K562 (cell line): ENCODE measurements at regions not wholly inside any gene's neighbourhood (a gene's known extent, or its start where the extent isn't known, plus 50 kb on each side); places are given as distances from the start of the nearest gene placed in this dataset.

Source experiments
- CHD2 ChIP-seq: IDR thresholded peaks from 2 replicates; pipeline ENCODE4 v1.6.1; 2011; ENCODE audit warnings: low read depth, low read length
- CTCF ChIP-seq, 3 experiments: IDR thresholded peaks in 2 of 3; conservative IDR thresholded peaks in 1 of 3; 2 replicates each; pipeline ENCODE4 v1.5.1; 2011 to 2012; ENCODE audit warnings: low read length in 3 of 3, mild to moderate bottlenecking in 3 of 3, control low read depth in 2 of 3, improper control_type of control experiment in 1 of 3, inconsistent platforms in 1 of 3, low read depth in 1 of 3, mixed read lengths in 1 of 3, moderate library complexity in 1 of 3; ENCODE audit not compliant: insufficient read depth in 2 of 3
- FIP1L1 ChIP-seq: fragments of 200-400 bp; formaldehyde crosslinking; IDR thresholded peaks from 2 replicates; pipeline ENCODE4 v1.6.1; 2018; ENCODE audit warnings: mild to moderate bottlenecking, low read depth, low read length; ENCODE audit not compliant: poor library complexity, severe bottlenecking
- GABPA ChIP-seq: fragments of 200-800 bp; sonication (Bioruptor generic); conservative IDR thresholded peaks from 2 replicates; pipeline ENCODE4 v1.6.1; 2016; ENCODE audit warnings: low read depth, missing genetic modification characterization, missing compliant biosample characterization
- HDAC2 ChIP-seq: fragments of 450-650 bp; IDR thresholded peaks from 2 replicates; pipeline ENCODE4 v1.6.1; 2016; ENCODE audit warnings: mild to moderate bottlenecking
- MEF2D ChIP-seq: conservative IDR thresholded peaks from 2 replicates; pipeline ENCODE4 v1.6.1; 2016; ENCODE audit warnings: low read depth, missing genetic modification characterization, missing compliant biosample characterization
- SP1 ChIP-seq: sonication (generic); formaldehyde crosslinking; IDR thresholded peaks from 2 replicates; pipeline ENCODE4 v1.8.1; 2022; ENCODE audit warnings: mild to moderate bottlenecking, missing genetic modification reagents
- SP2 ChIP-seq: IDR thresholded peaks from 2 replicates; pipeline ENCODE4 v1.6.1; 2011; ENCODE audit warnings: mild to moderate bottlenecking, low read depth, low read length, moderate library complexity; ENCODE audit not compliant: poor library complexity, severe bottlenecking; ENCODE audit errors: extremely low read depth
- ZNF274 ChIP-seq: IDR thresholded peaks from 2 replicates; pipeline ENCODE4 v1.6.1; 2011; ENCODE audit warnings: low read depth, mild to moderate bottlenecking, low read length, moderate library complexity, borderline replicate concordance
- ZNF41 ChIP-seq: fragments of 250-450 bp; sonication (Bioruptor Pico); conservative IDR thresholded peaks from 2 replicates; pipeline ENCODE4 v1.4.0; 2020; ENCODE audit warnings: mild to moderate bottlenecking
- TF ChIP-seq, protein P1 (sequence below): sonication (generic); formaldehyde crosslinking; IDR thresholded peaks from 2 replicates; pipeline ENCODE4 v1.8.0; 2022; ENCODE audit warnings: missing genetic modification reagents, mild to moderate bottlenecking, moderate library complexity, borderline replicate concordance

DNA sequence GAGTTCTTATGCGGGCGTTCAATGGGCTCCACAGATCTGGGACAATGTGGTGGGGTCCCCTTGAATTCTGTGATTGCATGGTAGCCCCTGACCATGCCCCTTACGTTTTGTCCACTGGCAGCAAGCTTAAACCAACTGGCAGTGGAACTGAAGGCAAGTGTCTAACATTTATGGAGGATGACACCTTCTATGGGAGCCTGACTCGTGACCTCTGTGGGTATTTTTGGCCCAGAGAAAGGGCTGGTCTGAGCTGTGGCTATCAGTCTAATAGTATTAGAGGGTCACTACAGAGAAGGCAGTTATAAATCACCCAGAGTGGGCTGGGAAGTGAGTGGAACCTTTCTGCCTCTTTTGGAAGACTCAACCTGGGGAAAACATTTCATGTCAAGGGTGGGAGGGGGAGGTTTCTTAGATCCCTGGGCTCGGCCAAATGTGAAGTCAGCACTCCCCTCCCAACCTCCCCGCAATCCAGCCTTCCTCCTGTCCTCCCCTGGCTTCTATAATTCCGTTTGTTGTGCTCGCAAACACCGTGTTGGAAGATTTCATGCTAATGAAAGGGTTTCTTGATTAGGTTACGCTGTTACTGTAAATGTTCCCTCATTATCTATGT, 322.7 kb downstream of the RPS24 start:
- no peak for TF ChIP-seq CTCF (IDR thresholded peaks at IDR 0.05 in 2 of 3, conservative IDR thresholded peaks at IDR 0.05 in 1 of 3; ENCODE audit: insufficient read depth in 2 of 3, low read depth in 1 of 3, low read length in 3 of 3)
- TF ChIP-seq SP2 = no peak
- no peak for TF ChIP-seq GABPA (tag)
- TF ChIP-seq ZNF41 (CRISPR knock-in tag) = no peak
- TF ChIP-seq HDAC2 = no peak
- no peak for TF ChIP-seq FIP1L1
- TF ChIP-seq CHD2 = no peak
- TF ChIP-seq, protein P1, sequence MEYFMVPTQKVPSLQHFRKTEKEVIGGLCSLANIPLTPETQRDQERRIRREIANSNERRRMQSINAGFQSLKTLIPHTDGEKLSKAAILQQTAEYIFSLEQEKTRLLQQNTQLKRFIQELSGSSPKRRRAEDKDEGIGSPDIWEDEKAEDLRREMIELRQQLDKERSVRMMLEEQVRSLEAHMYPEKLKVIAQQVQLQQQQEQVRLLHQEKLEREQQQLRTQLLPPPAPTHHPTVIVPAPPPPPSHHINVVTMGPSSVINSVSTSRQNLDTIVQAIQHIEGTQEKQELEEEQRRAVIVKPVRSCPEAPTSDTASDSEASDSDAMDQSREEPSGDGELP (CRISPR knock-in tag) = no peak
- no peak for TF ChIP-seq SP1
- no peak for TF ChIP-seq ZNF274
- no peak for TF ChIP-seq MEF2D (tag)
